ENCODE measurements at regions not wholly inside any gene's neighbourhood (a gene's known extent, or its start where the extent isn't known, plus 50 kb on each side); places are given as distances from the start of the nearest gene placed in this dataset.

- TF ChIP-seq, protein P1, sequence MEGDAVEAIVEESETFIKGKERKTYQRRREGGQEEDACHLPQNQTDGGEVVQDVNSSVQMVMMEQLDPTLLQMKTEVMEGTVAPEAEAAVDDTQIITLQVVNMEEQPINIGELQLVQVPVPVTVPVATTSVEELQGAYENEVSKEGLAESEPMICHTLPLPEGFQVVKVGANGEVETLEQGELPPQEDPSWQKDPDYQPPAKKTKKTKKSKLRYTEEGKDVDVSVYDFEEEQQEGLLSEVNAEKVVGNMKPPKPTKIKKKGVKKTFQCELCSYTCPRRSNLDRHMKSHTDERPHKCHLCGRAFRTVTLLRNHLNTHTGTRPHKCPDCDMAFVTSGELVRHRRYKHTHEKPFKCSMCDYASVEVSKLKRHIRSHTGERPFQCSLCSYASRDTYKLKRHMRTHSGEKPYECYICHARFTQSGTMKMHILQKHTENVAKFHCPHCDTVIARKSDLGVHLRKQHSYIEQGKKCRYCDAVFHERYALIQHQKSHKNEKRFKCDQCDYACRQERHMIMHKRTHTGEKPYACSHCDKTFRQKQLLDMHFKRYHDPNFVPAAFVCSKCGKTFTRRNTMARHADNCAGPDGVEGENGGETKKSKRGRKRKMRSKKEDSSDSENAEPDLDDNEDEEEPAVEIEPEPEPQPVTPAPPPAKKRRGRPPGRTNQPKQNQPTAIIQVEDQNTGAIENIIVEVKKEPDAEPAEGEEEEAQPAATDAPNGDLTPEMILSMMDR (IDR thresholded peaks at IDR 0.05 in 2 of 3, conservative IDR thresholded peaks at IDR 0.05 in 1 of 3; ENCODE audit: borderline replicate concordance in 1 of 3, insufficient read depth in 1 of 3, low read depth in 2 of 3, low read length in 2 of 3), result no peak
- TF ChIP-seq FOSL1 (IDR thresholded peaks at IDR 0.05; ENCODE audit: low read depth) (no peak), EZH2phosphoT487 (IDR thresholded peaks at IDR 0.05; ENCODE audit: borderline replicate concordance) (no peak), REST (IDR thresholded peaks at IDR 0.05; ENCODE audit: low read depth) (no peak), ELF1 (IDR thresholded peaks at IDR 0.05; ENCODE audit: borderline replicate concordance, low read depth) (no peak), ZNF274 (IDR thresholded peaks at IDR 0.05; ENCODE audit: low read depth, low read length) (no peak), EGR1 (IDR thresholded peaks at IDR 0.05; ENCODE audit: low read depth) (no peak), POLR2A (IDR thresholded peaks at IDR 0.05; ENCODE audit: borderline replicate concordance, extremely low read depth, insufficient read depth, insufficient read length) (no peak), POLR2AphosphoS5 (IDR thresholded peaks at IDR 0.05; ENCODE audit: low read depth, low read length) (no peak), EZH2 (IDR thresholded peaks at IDR 0.05) (no peak)
- TF ChIP-seq, protein P2, sequence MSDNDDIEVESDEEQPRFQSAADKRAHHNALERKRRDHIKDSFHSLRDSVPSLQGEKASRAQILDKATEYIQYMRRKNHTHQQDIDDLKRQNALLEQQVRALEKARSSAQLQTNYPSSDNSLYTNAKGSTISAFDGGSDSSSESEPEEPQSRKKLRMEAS (IDR thresholded peaks at IDR 0.05), result no peak
Observed at GRCh38 chr15:59791079-59791478, 102.0 kb upstream of the BNIP2 start.

Measured in HCT116 (cell line).